HFF-Myc (cell line): ENCODE measurements at regions not wholly inside any gene's neighbourhood (a gene's known extent, or its start where the extent isn't known, plus 50 kb on each side); places are given as distances from the start of the nearest gene placed in this dataset.

Experiments
- DNase-seq: peaks from one replicate; pipeline ENCODE4 v3.0.0-alpha.2; 2011; ENCODE audit warnings: low read depth; ENCODE audit errors: extremely low read depth
- H3K4me3 ChIP-seq: replicated peaks from 2 replicates; pipeline ENCODE4 v1.5.1; 2011; ENCODE audit warnings: low read depth, mild to moderate bottlenecking, control low read depth, low read length
- CTCF ChIP-seq: IDR thresholded peaks from 2 replicates; pipeline ENCODE4 v1.5.1; 2012; ENCODE audit warnings: mild to moderate bottlenecking, low read depth, low read length, control low read depth; ENCODE audit errors: missing control alignments

GRCh38 chr20:62527781-62528180, 52.0 kb upstream of the GATA5 start:
- H3K4me3 ChIP-seq, result no peak overlapping the region
- no peak for TF ChIP-seq CTCF
- DNase-seq, result no peak

DNA sequence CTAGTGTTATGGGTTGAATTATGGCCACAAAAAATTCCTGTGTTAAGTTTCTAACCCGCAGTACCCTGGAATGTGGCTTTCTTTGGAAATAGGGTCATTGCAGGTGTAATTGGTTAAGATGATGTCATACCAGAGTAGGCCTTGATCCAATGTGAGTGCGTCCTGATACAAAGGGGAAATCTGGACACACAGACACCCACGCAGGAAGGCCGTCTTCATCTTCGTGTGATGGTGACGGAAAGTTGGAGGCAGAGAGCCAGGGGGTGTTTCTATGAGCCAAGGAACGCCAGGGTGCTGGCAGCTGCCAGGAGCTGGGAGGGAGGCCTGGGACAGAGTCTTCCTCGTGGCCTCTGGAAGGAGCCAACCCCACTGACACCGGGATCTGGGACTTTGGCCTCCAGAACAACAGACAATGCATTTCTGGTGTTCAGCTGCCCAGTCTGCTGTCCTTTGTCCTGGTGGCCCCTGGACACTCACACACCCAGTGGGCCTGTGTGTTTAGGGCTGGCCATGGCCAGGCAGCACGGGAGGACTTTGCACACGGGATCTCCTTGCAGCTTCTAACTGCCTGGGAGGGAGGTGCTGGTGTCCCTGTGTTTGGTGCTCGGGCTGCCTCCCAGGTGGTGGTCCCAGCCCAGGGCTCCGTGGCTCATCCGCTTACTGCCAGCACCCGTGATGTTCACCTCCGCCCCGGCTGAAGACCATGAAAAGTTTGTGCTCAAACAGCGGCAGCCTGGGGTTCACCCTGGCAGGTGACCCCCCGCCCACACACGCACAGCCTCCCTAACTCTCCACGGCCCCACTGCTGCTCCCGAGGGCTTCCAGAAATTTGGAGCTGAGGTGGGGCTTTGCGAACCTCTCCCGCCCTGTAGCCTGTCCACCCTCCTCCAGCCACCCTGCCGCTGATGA, 53.4 kb upstream of the GATA5 start:
- TF ChIP-seq CTCF, result no peak
- no peak overlapping the region for H3K4me3 ChIP-seq
- no peak for DNase-seq

DNA sequence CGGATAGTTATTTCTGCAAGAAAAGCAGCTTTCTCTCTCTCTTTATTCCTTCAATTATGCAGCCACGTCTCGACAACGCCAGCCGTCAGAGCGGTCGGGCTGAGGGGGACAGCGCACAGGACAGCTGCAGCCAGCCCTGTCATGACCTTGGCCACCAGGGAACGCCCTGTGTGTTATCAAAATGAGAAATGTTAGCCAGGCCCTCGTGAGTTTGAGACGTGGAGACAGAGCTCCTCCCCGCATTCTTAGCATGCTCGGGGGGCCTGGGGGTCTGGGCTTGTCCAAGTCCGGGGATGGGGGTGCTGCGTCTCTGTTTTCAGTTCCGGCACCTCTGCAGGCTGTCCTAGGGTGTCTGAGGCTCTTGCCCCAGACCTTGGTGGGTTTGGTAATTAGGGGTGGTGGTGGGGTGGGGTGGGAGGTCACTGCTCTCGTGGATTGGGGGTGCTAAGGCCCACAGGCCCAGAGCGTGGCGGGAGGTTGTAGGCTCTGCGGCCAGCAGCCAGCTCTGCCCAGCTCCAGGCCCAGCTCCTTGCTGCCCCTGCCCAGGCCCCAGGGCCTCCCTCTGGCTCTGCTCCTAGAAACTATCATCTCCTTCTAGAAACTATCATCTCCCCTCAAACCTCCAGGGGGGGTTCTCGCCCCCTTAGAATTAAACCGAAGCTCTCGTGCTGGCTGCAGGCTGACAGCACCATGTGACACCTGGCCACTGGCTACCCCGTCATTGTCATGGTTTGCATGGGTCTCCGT, 54.3 kb upstream of the GATA5 start:
- no peak for DNase-seq
- no peak overlapping the region for H3K4me3 ChIP-seq
- no peak for TF ChIP-seq CTCF

GRCh38 chr20:62530643-62531032, 54.8 kb upstream of the GATA5 start:
- no peak for TF ChIP-seq CTCF
- H3K4me3 ChIP-seq, result no peak overlapping the region
- no peak for DNase-seq

DNA sequence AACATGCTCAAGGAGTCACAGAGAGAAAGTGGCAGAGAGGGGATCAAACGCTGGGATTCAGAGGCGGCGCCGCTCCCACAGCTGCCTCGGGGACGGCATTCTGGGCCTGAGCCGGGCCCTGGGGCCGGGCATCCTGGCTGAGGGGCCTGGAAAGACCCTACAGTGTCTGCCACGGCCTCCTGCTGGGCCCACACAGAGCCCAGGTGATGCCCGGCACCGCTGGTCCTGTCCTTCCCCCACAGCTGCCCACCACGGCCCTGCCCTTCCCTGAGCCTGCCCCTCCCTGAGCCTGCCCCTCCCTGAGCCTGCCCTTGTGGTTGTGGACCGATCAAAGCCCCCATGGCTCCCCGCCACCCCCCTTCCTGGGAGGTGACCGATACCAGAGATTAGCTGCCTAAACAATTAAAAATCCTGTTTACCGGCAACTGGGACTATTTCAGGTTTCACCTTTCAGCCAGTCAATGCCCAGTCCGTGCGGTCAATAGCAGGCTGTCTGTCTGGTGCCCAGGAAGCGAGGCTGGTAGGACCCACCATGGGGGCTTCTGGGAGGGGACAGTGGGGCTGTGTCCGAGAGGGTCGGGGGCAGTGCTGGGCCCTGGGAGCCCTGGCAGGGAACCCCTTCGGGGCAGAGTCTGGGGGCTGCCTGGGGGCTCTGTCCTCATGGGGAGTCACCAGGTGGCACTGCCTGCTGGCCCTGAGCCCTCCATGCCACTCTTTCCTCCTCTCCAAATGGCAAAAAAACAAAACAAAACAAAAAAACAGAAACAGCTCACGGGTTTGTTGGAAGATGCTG, 55.4 kb upstream of the GATA5 start:
- DNase-seq, result no peak
- H3K4me3 ChIP-seq, result no peak overlapping the region
- TF ChIP-seq CTCF, result no peak

GRCh38 chr20:62532921-62533320, 57.1 kb upstream of the GATA5 start:
- no peak overlapping the region for H3K4me3 ChIP-seq
- no peak for TF ChIP-seq CTCF
- DNase-seq, result no peak
